ENCODE measurements at regions not wholly inside any gene's neighbourhood (a gene's known extent, or its start where the extent isn't known, plus 50 kb on each side); places are given as distances from the start of the nearest gene placed in this dataset.
"Not testable (repeated sequence)": the region's sequence is repeated elsewhere in the genome, so short reads cannot be mapped to it uniquely, and the experiment has no call there.

- no peaks in the 10 kb centered on the region for H3K36me3 ChIP-seq
- TF ChIP-seq CTCF (IDR thresholded peaks at IDR 0.05): no peak
- TF ChIP-seq POLR2A (IDR thresholded peaks at IDR 0.05; ENCODE audit: low read depth): no peak
- no peak for TF ChIP-seq EP300 (IDR thresholded peaks at IDR 0.05)
- TF ChIP-seq POLR2AphosphoS5 (IDR thresholded peaks at IDR 0.05): no peak
- 97% methylated on average over 2 of the region's 2 CpGs for WGBS
- intact Hi-C loops (cut with DNase I): no loop called here
- no peak overlapping the region for H3K4me3 ChIP-seq
- H3K9me3 ChIP-seq: no peaks in the 10 kb centered on the region
- no peak overlapping the region for H3K27ac ChIP-seq (replicated peaks in 1 of 4)
- no peaks in the 10 kb centered on the region for H3K27me3 ChIP-seq
- peaks cover 11 to 86% (median 64%) of the 10 kb centered on the region in 4 donors for H3K4me1 ChIP-seq
- no peak for DNase-seq (ENCODE audit: extremely low spot score)
Measured at GRCh38 chr1:182203191-182203875, 141.8 kb upstream of the ZNF648 start.

GRCh38 chr1:182201490-182201889 lies 140.0 kb upstream of the ZNF648 start:
- DNase-seq (ENCODE audit: extremely low spot score); intact Hi-C loops (cut with DNase I); H3K27me3 ChIP-seq; H3K9me3 ChIP-seq; H3K36me3 ChIP-seq; H3K4me3 ChIP-seq: not testable (repeated sequence)
- H3K4me1 ChIP-seq: peaks cover 14 to 92% (median 68%) of the 10 kb centered on the region in 4 donors
- peak in 1 of 2 donors; percentile 51 for TF ChIP-seq POLR2AphosphoS5 (IDR thresholded peaks at IDR 0.05)
- peak overlapping the region; percentile 28 to 59 (median 55) for H3K27ac ChIP-seq (replicated peaks in 1 of 4)
- 64% methylated on average over 7 of the region's 7 CpGs for WGBS

GRCh38 chr1:182200025-182200812 lies 138.7 kb upstream of the ZNF648 start:
- no peak for TF ChIP-seq EP300 (IDR thresholded peaks at IDR 0.05)
- no peak for TF ChIP-seq CTCF (IDR thresholded peaks at IDR 0.05)
- TF ChIP-seq POLR2AphosphoS5 (IDR thresholded peaks at IDR 0.05): no peak
- no peak for TF ChIP-seq POLR2A (IDR thresholded peaks at IDR 0.05; ENCODE audit: low read depth)
- no peaks in the 10 kb centered on the region for H3K27me3 ChIP-seq
- H3K4me1 ChIP-seq: peaks cover 9 to 84% (median 57%) of the 10 kb centered on the region in 4 donors
- intact Hi-C loops (cut with DNase I): no loop called here
- DNase-seq (ENCODE audit: extremely low spot score): no peak
- no peaks in the 10 kb centered on the region for H3K36me3 ChIP-seq
- H3K4me3 ChIP-seq: no peak overlapping the region
- H3K27ac ChIP-seq (replicated peaks in 1 of 4): no peak overlapping the region
- 85% methylated on average over 4 of the region's 4 CpGs for WGBS
- no peaks in the 10 kb centered on the region for H3K9me3 ChIP-seq

- no peak overlapping the region for H3K4me3 ChIP-seq
- no peaks in the 10 kb centered on the region for H3K36me3 ChIP-seq
- H3K4me1 ChIP-seq: peaks cover 9 to 73% (median 53%) of the 10 kb centered on the region in 4 donors
- H3K27ac ChIP-seq (replicated peaks in 1 of 4): peak overlapping the region; percentile 72 to 84 (median 75)
- DNase-seq (ENCODE audit: extremely low spot score): no peak
- 65% methylated on average over 4 of the region's 4 CpGs for WGBS
- no peaks in the 10 kb centered on the region for H3K27me3 ChIP-seq
- TF ChIP-seq POLR2AphosphoS5 (IDR thresholded peaks at IDR 0.05): no peak
- peak in 1 of 3 experiments; percentile 21 for TF ChIP-seq CTCF (IDR thresholded peaks at IDR 0.05)
- TF ChIP-seq POLR2A (IDR thresholded peaks at IDR 0.05; ENCODE audit: low read depth): no peak
- intact Hi-C loops (cut with DNase I): no loop called here
- H3K9me3 ChIP-seq: no peaks in the 10 kb centered on the region
Measured at GRCh38 chr1:182198006-182198605, 136.6 kb upstream of the ZNF648 start.

Measured in esophagus muscularis mucosa (tissue), 4 donors.